H1 (cell line): ENCODE measurements at regions not wholly inside any gene's neighbourhood (a gene's known extent, or its start where the extent isn't known, plus 50 kb on each side); places are given as distances from the start of the nearest gene placed in this dataset.

Experiments used
- ATF3 ChIP-seq: IDR thresholded peaks from 2 replicates; pipeline ENCODE4 v1.6.1; 2011; ENCODE audit warnings: low read depth, mild to moderate bottlenecking, low read length; ENCODE audit not compliant: insufficient read depth
- CEBPB ChIP-seq: IDR thresholded peaks from 2 replicates; pipeline ENCODE4 v1.6.1; 2012; ENCODE audit warnings: low read depth, low read length
- CREB1 ChIP-seq: IDR thresholded peaks from 2 replicates; pipeline ENCODE4 v1.6.1; 2012; ENCODE audit warnings: inconsistent platforms
- CTCF ChIP-seq, 3 experiments: IDR thresholded peaks; 1 replicate in 2 of 3; 2 replicates in 1 of 3; pipeline versions ENCODE4 v1.5.1 to v1.6.1; 2011; ENCODE audit warnings: low read length in 3 of 3, mild to moderate bottlenecking in 3 of 3, inconsistent platforms in 2 of 3, low read depth in 1 of 3, moderate library complexity in 1 of 3; ENCODE audit not compliant: insufficient read depth in 1 of 3; ENCODE audit errors: control extremely low read depth in 1 of 3
- MAFK ChIP-seq: IDR thresholded peaks from 2 replicates; pipeline ENCODE4 v1.6.1; 2012; ENCODE audit warnings: low read depth, mild to moderate bottlenecking, improper control_type of control experiment, low read length
- MAX ChIP-seq: IDR thresholded peaks from 2 replicates; pipeline ENCODE4 v1.6.1; 2012; ENCODE audit warnings: inconsistent platforms
- POLR2A ChIP-seq, 2 experiments: IDR thresholded peaks; 1 replicate in 1 of 2; 2 replicates in 1 of 2; pipeline ENCODE4 v1.6.1; 2011; ENCODE audit warnings: low read depth in 2 of 2, low read length in 2 of 2, mild to moderate bottlenecking in 2 of 2; ENCODE audit errors: control extremely low read depth in 1 of 2
- POLR2AphosphoS5 ChIP-seq: IDR thresholded peaks from 2 replicates; pipeline ENCODE4 v1.6.1; 2011; ENCODE audit warnings: low read depth, low read length
- RAD21 ChIP-seq, 2 experiments: IDR thresholded peaks in 1 of 2; conservative IDR thresholded peaks in 1 of 2; 2 replicates each; pipeline ENCODE4 v1.6.1; 2011; ENCODE audit warnings: low read depth in 2 of 2, low read length in 2 of 2, improper control_type of control experiment in 1 of 2, inconsistent platforms in 1 of 2, mild to moderate bottlenecking in 1 of 2, moderate library complexity in 1 of 2
- TAF7 ChIP-seq: optimal IDR thresholded peaks from 2 replicates; pipeline ENCODE3; 2011; ENCODE audit warnings: low read depth, mild to moderate bottlenecking, inconsistent platforms, low read length, moderate library complexity, borderline replicate concordance

GRCh38 chr13:94967183-94968039 lies 255.1 kb upstream of the SOX21 start:
- TF ChIP-seq CTCF (IDR thresholded peaks at IDR 0.05; ENCODE audit: control extremely low read depth in 1 of 3, insufficient read depth in 1 of 3, low read depth in 1 of 3, low read length in 3 of 3) (no peak), POLR2AphosphoS5 (no peak), MAX (no peak), RAD21 (IDR thresholded peaks at IDR 0.05 in 1 of 2, conservative IDR thresholded peaks at IDR 0.05 in 1 of 2; ENCODE audit: low read depth in 2 of 2, low read length in 2 of 2) (no peak), POLR2A (IDR thresholded peaks at IDR 0.05; ENCODE audit: control extremely low read depth in 1 of 2, low read depth in 2 of 2, low read length in 2 of 2) (no peak), ATF3 (no peak), MAFK (no peak), TAF7 (no peak), CEBPB (no peak), CREB1 (no peak)
